ENCODE measurements at regions not wholly inside any gene's neighbourhood (a gene's known extent, or its start where the extent isn't known, plus 50 kb on each side); places are given as distances from the start of the nearest gene placed in this dataset.
"Not testable (repeated sequence)": the region's sequence is repeated elsewhere in the genome, so short reads cannot be mapped to it uniquely, and the experiment has no call there.

- DNase-seq: no peak
Measured at GRCh38 chr12:87388376-87388775, 640.8 kb downstream of the C12orf50 start.

DNA sequence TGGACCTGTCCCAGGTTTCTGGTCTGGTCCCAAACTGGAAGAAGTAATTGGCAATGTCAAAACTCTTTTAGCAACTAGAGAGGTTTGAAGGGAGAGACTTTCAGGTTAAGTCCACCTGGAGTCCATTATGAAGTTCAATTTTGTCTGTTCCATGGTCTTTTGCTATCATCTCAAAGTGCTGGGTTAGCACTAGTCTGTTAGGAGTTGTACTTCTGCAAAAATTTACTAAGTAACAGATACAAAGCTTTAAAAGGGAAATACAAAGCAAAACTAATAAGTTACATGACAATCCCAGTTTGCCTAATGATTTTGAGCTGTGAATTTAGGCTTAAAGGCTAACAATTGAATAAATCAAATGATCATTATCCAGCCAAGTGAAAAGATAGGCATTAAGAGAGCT is 643.9 kb downstream of the C12orf50 start:
- DNase-seq: no peak

DNA sequence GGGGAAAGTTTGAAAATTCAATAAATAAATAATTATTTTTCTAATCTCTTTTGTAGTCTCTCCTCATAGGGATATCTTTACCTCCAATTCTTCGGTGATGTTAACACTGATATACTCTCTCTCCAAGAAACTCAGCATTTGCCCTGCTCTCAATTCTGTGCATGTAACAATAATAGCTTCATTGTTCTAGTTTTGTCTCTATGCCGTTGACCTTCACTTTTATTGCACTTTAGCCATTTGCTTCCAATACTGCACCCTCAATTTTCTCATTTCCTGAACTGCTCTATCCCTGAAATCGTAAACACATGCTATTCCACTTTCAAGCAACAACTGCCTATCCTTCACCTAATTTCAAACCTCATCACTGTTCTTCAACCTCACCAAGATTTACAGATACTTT is 645.0 kb downstream of the C12orf50 start:
- no peak for DNase-seq

- no peak for DNase-seq
Measured at GRCh38 chr12:87383680-87384079, 645.5 kb downstream of the C12orf50 start.

GRCh38 chr12:87382959-87383566 is 646.1 kb downstream of the C12orf50 start:
- no peak for DNase-seq

- no peak for DNase-seq
Measured at GRCh38 chr12:87382436-87382835, 646.8 kb downstream of the C12orf50 start.

- no peak for DNase-seq
Measured at GRCh38 chr12:87381742-87382141, 647.5 kb downstream of the C12orf50 start.

GRCh38 chr12:87378526-87378925 is 650.7 kb downstream of the C12orf50 start:
- DNase-seq: no peak

DNA sequence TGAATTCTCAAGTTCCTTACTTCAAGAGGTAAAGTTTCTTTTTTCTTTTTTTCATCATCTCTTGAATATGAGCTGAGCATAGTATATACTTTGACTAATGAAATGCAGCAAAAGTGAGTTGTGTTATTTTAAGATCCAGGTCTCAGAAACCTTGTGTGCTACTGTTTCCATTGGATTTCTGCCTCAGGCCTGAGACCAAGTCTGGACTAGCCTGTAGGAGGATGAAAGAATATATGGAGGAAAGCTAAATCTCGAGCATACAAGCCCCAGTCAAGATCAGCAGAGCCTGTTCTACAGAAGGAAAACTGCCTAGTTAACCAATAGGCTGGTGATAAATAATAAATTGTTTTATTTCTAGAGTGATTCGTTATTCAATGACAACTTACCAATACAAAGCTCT is 652.5 kb downstream of the C12orf50 start:
- DNase-seq: no peak

DNA sequence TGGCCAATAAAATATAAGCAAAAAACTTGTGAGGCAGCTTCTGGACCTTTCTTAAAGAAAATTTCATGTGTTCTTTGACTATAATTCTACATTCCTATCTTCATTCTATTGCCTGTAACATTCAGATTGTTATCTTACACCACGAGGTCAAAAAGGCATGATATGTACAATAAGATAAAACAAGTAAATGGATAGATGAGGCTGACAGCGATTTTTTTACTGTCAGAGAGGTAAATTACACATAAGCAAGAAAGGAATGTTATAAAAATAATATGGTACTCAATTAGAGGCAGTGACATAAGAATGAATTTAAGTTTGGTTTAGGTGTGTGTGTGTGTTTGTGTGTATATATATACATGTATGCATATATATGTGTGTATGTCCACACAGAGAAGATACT is 660.0 kb downstream of the C12orf50 start:
- DNase-seq: no peak

DNA sequence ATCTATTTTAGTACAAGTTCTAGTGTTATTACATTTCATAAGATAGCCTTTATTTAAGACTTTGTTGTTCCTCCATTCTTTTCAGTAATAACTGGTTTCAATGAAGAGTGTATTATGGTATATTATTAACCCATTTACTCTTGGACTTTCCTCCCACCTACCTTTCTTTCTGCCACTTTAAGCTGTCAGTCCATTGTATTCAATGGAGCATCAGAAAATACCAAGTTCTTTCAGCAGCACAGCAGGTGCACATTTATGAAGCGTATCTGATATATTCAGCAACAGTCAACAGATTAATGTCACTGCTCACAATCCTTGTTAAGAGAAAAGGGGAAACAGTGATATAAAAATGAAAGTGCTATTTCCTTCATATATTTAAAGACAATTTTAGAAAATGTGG is 660.9 kb downstream of the C12orf50 start:
- DNase-seq: no peak

- no peak for DNase-seq
Measured at GRCh38 chr12:87365423-87365822, 663.8 kb downstream of the C12orf50 start.

- DNase-seq: no peak
Measured at GRCh38 chr12:87363497-87364084, 665.6 kb downstream of the C12orf50 start.

GRCh38 chr12:87349681-87350080 is 679.5 kb downstream of the C12orf50 start:
- no peak for DNase-seq

DNA sequence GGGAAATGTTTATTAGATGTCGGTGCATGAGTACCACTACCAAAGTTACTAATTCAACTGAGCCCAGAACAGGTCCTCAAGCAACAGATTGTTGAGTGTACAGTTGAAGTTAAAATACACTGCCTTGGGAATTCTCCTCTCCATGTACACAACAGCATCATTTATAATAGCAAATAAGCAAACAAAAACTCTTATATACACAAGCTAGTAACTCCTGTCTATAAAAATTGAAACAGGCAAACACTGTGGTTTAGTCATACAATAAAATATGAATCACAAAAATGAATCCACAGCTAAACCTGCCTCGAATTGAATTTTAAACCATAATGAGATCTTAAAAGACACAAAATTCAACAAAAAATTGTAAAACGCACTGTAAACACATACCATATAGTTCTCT is 681.1 kb downstream of the C12orf50 start:
- DNase-seq: no peak

DNA sequence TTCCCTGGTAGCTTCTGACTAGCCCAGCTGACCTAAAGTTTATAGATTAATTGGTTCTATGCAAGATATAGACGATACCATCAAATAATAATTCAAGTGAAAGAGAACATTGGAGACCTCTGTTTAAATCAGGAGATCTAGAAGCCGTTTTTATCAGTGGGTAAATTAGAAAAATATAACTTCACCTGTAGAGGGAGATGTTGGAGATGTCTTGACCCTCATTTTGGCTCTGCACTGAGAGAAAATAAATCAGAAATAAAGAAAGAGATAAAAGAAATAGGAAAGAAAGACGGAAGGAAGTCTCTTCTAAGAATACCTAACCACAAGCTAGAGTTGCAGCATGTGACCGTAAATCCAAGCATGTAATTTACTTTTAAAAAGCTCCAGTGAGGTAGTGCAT is 684.5 kb downstream of the C12orf50 start:
- no peak for DNase-seq

DNA sequence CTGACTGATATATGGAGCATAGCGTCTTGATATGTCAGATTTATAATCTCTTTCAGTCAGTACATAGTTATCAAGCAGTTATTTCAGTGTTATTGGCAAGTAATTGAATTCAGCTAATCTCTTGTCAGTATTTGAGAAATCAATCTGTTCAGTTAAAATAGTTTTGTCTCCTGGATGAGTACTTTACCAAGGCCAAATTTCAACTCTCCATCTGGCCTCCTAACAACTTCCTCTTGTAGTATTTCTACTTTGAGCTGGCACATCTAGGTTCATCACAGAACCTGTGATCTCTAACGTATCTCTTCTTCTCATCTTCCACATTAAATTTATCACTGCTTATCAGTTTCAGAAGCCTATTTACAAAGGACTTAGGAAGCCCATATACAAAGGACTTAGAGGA is 690.5 kb downstream of the C12orf50 start:
- DNase-seq: no peak

- DNase-seq: no peak
Measured at GRCh38 chr12:87336814-87337336, 692.3 kb downstream of the C12orf50 start.

GRCh38 chr12:87332987-87333726 is 696.0 kb downstream of the C12orf50 start:
- no peak for DNase-seq

DNA sequence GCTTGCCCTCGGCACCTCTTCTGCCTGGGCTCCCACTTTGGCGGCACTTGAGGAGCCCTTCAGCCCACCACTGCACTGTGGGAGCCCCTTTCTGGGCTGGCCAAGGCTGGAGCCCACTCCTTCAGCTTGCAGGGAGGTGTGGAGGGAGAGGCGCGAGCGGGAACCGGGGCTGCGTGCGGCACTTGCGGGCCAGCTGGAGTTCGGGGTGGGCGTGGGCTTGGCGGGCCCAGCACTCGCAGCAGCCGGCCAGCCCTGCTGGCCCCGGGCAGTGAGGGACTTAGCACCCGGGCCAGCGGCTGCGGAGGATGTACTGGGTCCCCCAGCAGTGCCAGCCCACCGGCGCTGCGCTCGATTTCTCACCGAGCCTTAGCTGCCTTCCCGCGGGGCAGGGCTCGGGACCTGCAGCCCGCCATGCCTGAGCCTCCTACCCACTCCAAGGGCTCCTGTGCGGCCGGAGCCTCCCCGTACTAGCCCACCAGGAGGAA is 699.1 kb downstream of the C12orf50 start:
- not testable (repeated sequence) for DNase-seq

DNA sequence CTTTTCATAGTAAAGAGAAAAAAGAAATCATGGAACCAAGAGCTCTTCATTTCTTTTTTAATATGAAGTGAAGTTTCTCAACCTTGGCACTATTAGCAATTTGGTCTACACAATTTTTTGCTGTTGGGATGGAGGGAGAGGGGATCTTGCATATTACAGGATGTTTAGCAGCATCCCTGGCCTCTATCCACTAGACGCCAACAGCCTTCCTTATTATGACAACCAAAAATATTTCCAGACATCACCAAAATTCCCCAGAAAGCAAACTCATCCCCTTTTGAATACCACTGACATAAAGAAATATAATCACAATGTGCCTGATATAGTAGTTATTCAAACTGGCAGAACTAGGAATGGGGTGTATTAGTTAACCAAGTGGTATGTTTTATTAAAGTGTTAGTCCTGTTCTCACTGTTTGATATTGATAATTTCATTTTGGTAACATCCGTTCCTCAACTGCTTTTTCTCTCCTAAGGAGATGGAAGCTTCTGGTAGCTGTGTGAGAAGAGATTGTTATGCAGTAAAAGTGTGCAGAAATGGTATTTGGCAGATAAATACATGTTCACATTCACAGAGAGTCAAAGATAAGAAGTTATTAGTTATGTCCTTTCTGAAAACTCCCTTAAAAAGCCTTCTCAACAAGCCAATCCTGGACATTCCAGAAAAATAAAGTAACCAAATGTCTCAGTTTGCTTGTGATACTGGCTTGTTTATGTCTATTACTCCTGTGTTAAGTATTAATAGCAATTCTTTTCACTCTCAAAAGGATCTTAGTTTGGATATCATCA is 699.9 kb downstream of the C12orf50 start:
- DNase-seq: no peak

DNA sequence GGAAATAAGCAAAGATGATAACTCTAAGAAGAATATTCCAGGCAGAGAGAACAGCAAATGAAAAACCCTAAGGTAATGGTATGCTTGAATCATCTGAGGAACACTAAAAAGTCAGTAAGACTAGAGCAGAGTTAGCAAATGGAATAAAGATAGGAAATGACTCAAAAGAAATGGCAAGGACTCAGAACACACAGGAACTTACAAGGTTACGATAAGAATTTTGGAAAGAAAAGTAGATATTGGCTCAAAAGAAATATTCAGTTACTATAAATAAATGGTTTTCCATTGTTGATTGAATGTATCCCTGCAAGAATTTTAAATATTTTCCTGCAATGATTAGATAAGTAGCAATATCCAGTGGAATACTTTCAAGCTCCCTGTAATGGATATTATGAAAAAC is 705.8 kb downstream of the C12orf50 start:
- no peak for DNase-seq

GRCh38 chr12:87320724-87321123 is 708.5 kb downstream of the C12orf50 start:
- no peak for DNase-seq

All from right forelimb (tissue), 1 donor.